Uterus (tissue), 3 donors: ENCODE measurements at regions not wholly inside any gene's neighbourhood (a gene's known extent, or its start where the extent isn't known, plus 50 kb on each side); places are given as distances from the start of the nearest gene placed in this dataset.
"Not testable (repeated sequence)": the region's sequence is repeated elsewhere in the genome, so short reads cannot be mapped to it uniquely, and the experiment has no call there.

Source experiments
- DNase-seq, 2 donors: peaks; one replicate each; pipeline ENCODE4 v3.0.0-alpha.2; 2019 to 2020
- H3K27ac ChIP-seq, 2 donors: fragments of 200-600 bp; sonication (generic); 1 replicate in 1 of 2; 2 replicates in 1 of 2; pipeline ENCODE4 v1.5.1; 2016 to 2018
- H3K27me3 ChIP-seq, 2 donors: fragments of 200-600 bp; sonication (generic); one replicate each; pipeline ENCODE4 v1.5.1; 2018 to 2019; ENCODE audit warnings: control low read depth in 1 of 2
- H3K36me3 ChIP-seq, 2 donors: fragments of 200-600 bp; sonication (generic); one replicate each; pipeline ENCODE4 v1.5.1; 2019; ENCODE audit warnings: control low read depth in 1 of 2
- H3K4me1 ChIP-seq, 2 donors: fragments of 200-600 bp; sonication (generic); one replicate each; pipeline ENCODE4 v1.5.1; 2018 to 2019; ENCODE audit warnings: control low read depth in 1 of 2
- H3K4me3 ChIP-seq, 2 donors: fragments of 200-600 bp; sonication (generic); 1 replicate in 1 of 2; 2 replicates in 1 of 2; pipeline ENCODE4 v1.5.1; 2018 to 2019; ENCODE audit warnings: mild to moderate bottlenecking in 1 of 2
- H3K9me3 ChIP-seq, 2 donors: fragments of 200-600 bp; sonication (generic); one replicate each; pipeline ENCODE4 v1.5.1; 2019; ENCODE audit warnings: control low read depth in 1 of 2
- POLR2A ChIP-seq, 2 donors: fragments of 450-650 bp; IDR thresholded peaks; one replicate each; pipeline ENCODE4 v1.6.1; 2016; ENCODE audit warnings: antibody characterized with exemption in 2 of 2, mild to moderate bottlenecking in 1 of 2, moderate library complexity in 1 of 2
- intact Hi-C: fragments of 100-400 bp; cut with DNase I; formaldehyde crosslinking; loops from one replicate; pipeline ENCODE4 v1.15.1; 2023; ENCODE audit warnings: low total_unique reads
- TF ChIP-seq, protein P1 (sequence below), 4 experiments: fragments of 200-600 bp in 2 of 4; fragments of 450-650 bp in 2 of 4; sonication (generic) in 2 of 4; IDR thresholded peaks; one replicate each; pipeline ENCODE4 v1.5.1; 2016 to 2019; ENCODE audit warnings: antibody characterized with exemption in 4 of 4, mild to moderate bottlenecking in 2 of 4, moderate library complexity in 1 of 4
- donor health status: DM: yes; HTN: yes; CAD: no.

DNA sequence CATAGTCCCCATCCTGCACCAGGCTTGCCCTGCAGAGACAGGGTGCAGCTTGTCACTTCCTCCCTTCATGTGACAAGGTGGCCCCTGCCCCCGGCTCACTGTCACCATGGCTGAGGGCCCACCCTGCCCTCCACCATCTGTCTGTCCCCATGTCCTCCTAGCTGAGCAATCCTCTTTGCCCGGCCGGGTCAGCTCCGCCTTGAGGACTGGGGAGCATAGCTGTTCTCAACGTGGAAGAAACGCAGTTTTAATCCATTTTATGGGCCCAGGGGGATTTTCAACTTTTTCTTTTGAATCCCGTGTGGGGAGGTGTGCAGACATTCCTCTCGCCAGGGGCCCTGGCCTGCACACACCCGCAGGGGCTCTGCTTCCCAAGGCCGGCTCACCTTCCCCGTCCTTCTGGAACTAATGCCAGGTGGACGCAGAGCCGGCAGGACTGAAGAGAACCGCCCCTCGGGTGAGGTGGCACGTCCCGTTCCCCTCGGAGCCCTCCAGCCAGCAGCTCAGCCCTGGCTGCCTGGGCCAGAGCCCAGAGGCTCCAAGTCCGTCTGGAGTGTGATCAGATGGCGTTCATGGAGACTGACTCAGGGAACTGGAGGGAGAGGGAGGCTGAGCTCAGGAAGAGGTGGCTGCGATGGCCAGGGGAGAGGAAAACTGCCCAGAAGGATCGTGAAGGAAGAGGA lies 1108.7 kb downstream of the BRD1 start:
- Histone ChIP-seq H3K4me1 (no peaks in the 10 kb centered on the region), H3K36me3 (no peaks in the 10 kb centered on the region), H3K27ac (no peak overlapping the region), H3K4me3 (no peak overlapping the region), H3K9me3 (no peaks in the 10 kb centered on the region), H3K27me3 (no peaks in the 10 kb centered on the region)
- intact Hi-C loops: no loop called here
- TF ChIP-seq, protein P1, sequence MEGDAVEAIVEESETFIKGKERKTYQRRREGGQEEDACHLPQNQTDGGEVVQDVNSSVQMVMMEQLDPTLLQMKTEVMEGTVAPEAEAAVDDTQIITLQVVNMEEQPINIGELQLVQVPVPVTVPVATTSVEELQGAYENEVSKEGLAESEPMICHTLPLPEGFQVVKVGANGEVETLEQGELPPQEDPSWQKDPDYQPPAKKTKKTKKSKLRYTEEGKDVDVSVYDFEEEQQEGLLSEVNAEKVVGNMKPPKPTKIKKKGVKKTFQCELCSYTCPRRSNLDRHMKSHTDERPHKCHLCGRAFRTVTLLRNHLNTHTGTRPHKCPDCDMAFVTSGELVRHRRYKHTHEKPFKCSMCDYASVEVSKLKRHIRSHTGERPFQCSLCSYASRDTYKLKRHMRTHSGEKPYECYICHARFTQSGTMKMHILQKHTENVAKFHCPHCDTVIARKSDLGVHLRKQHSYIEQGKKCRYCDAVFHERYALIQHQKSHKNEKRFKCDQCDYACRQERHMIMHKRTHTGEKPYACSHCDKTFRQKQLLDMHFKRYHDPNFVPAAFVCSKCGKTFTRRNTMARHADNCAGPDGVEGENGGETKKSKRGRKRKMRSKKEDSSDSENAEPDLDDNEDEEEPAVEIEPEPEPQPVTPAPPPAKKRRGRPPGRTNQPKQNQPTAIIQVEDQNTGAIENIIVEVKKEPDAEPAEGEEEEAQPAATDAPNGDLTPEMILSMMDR (IDR thresholded peaks at IDR 0.05): no peak
- no peak for TF ChIP-seq POLR2A (IDR thresholded peaks at IDR 0.05)
- no peak for DNase-seq

DNA sequence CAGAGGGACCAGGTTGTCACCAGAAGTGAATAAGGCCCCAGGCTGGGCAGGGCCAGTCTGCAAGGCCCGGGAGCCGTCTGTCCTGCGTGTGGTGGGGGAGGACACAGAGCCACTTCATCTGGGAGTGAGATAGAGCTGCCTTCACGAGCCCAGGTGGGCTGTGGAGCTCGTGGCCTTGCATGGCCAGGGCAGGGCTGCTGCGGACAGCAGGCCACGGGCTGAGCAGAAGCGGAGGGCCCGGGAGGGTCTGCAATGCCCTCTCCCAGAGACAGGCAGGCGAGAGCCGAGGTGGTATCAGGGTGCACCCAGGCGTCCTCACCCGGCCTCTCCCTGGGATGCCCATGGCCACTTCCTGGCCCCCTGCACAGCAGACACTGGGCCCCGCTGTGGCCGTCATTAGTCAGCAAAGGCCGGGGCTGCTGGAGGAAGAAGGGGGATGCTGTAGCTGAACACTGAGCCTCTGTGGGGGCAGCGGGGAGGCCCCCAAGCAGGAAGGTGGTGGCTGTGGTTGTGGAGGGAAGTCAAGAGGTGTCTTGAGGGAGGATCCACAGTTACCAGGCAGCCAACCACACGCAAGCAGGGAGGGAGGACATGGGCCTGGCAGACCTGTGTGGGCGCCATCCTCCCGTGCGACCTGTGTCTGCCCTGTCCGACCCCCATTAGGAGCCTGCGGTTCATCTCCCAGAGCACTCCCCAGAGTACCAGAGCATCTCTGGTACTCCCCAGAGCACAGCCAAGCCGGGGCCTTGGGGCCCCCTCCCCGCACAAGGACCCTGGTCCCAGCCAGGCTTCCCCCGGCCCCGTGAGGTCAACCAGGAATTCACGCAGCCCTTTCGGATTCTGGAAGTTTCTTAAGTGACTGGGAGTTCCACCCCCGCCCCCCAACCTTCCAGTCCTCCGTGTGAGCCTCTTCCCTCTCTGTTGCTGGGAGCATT lies 1109.5 kb downstream of the BRD1 start:
- no peaks in the 10 kb centered on the region for H3K4me1 ChIP-seq
- no peak for DNase-seq
- H3K4me3 ChIP-seq: no peak overlapping the region
- no peaks in the 10 kb centered on the region for H3K9me3 ChIP-seq
- TF ChIP-seq POLR2A (IDR thresholded peaks at IDR 0.05): no peak
- TF ChIP-seq, protein P1 (IDR thresholded peaks at IDR 0.05): no peak
- no peak overlapping the region for H3K27ac ChIP-seq
- H3K27me3 ChIP-seq: no peaks in the 10 kb centered on the region
- intact Hi-C loops: no loop called here
- no peaks in the 10 kb centered on the region for H3K36me3 ChIP-seq

DNA sequence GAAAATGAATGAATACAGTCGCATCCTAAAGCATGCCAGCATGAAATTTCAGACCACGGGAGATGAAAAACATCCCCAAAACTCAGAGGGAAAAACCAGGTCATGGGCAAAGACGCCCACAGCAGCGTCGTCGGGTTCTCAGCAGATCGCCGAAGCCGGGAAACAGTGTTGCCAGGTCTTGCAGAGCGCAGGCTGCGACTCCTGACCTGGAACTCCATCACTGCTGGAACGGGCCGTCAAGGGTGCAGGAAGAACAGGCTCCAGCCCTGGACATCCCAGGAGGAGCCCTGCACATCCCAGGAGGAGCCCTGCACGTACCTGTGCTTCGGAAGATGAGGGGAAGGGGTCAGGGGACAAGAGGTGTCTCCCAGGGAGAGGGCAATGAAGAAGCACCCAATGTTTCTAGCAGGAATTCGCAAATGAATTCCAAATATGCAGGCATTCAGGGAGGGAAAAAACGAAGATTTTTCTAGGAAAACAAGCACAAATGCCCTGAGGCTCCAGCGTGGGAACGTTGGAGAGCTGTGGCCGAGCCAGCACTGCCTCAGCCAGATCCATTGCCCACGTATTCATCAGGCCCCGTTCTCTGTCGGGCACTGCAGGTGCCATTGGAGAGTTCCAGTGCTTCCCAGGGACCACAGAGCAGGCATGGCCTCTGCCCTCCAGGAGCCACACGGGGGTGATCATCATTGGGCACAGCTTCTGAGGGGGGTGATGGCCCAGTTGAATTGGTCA lies 1110.4 kb downstream of the BRD1 start:
- TF ChIP-seq, protein P1 (IDR thresholded peaks at IDR 0.05): no peak
- TF ChIP-seq POLR2A (IDR thresholded peaks at IDR 0.05): no peak
- Histone ChIP-seq H3K9me3 (no peaks in the 10 kb centered on the region), H3K4me3 (no peak overlapping the region), H3K27me3 (no peaks in the 10 kb centered on the region), H3K4me1 (no peaks in the 10 kb centered on the region), H3K36me3 (no peaks in the 10 kb centered on the region), H3K27ac (no peak overlapping the region)
- DNase-seq: no peak
- intact Hi-C loops: no loop called here

DNA sequence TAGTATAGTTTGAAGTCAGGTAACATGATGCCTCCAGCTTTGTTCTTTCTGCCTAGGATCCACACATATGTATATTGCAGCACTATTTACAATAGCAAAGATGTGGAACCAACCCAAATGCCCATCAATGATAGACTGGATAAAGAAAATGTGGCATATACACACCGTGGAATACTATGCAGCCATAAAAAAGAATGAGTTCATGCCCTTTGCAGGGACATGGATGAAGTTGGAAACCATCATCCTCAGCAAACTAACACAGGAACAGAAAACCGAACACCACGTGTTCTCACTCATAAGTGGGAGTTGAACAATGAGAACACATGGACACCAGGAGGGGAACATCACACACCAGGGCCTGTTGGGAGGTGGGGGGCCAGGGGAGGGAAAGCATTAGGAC lies 1111.5 kb downstream of the BRD1 start:
- H3K27me3 ChIP-seq, H3K27ac ChIP-seq, intact Hi-C loops, H3K9me3 ChIP-seq, H3K4me1 ChIP-seq, DNase-seq, H3K36me3 ChIP-seq, H3K4me3 ChIP-seq: not testable (repeated sequence)

DNA sequence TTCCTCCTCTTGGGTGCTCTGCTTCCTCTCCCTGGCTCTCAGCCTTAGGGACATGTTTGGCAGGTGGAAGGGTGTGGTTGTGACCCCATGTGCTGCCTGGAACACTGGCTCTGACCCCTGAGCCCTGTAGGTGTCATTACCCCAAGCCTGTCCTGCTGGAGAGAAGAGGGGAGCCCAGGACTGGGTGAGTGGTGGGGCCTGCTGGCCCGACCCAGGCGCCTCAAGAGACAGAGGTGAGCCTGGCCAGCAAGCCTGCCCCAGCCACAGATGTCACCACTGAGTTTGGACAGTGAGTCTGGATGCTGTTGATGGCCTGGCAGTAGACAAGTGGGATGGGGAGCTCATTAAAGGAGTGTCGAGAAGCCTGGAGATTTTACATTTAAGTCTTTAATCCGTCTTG lies 1112.2 kb downstream of the BRD1 start:
- Histone ChIP-seq H3K4me1 (no peaks in the 10 kb centered on the region), H3K27ac (no peak overlapping the region), H3K36me3 (no peaks in the 10 kb centered on the region), H3K9me3 (no peaks in the 10 kb centered on the region), H3K27me3 (no peaks in the 10 kb centered on the region), H3K4me3 (no peak overlapping the region)
- TF ChIP-seq, protein P1 (IDR thresholded peaks at IDR 0.05): no peak
- no peak for TF ChIP-seq POLR2A (IDR thresholded peaks at IDR 0.05)
- intact Hi-C loops: no loop called here
- DNase-seq: no peak
